ENCODE measurements at regions not wholly inside any gene's neighbourhood (a gene's known extent, or its start where the extent isn't known, plus 50 kb on each side); places are given as distances from the start of the nearest gene placed in this dataset.
"Not testable (repeated sequence)": the region's sequence is repeated elsewhere in the genome, so short reads cannot be mapped to it uniquely, and the experiment has no call there.

DNA sequence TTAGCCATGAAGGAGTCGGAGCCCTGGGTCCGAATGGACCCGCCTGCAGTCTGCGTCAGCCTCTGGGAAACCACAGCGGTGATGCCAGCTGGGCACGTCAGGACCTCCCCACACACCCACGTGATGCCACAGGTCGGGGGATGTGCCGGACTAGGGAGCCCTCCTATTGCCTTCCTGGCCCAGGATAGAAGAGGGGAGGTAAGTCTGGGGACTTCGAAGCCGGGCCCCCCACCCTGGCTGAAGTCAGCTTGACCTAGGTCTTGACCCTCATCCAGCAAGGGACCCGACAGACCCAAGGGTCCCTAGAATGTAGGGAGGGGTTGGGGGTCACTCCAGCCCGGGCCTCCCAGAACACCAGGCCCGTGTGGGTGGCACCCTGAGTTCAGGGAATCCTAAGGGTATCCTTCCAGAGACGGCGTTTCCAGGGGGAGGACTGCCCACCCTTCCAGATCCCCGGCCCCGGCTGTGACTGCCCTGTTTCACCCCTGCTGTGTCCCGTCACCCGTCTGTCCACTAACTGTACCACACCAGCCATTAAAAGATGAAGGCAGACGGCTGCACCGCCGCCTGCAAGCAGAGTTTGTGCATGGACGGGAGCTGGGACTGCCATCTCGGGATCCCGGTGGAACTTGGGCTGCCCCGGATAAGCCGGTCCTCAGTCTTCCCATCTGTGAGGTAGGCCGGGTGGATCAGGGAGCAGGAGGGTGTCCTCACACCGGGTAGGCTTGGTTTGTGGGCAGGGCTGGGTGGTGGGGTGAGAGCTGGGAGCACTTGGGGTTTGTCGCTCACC, 435.3 kb upstream of the ZNF722 start:
- TF ChIP-seq, protein P1, sequence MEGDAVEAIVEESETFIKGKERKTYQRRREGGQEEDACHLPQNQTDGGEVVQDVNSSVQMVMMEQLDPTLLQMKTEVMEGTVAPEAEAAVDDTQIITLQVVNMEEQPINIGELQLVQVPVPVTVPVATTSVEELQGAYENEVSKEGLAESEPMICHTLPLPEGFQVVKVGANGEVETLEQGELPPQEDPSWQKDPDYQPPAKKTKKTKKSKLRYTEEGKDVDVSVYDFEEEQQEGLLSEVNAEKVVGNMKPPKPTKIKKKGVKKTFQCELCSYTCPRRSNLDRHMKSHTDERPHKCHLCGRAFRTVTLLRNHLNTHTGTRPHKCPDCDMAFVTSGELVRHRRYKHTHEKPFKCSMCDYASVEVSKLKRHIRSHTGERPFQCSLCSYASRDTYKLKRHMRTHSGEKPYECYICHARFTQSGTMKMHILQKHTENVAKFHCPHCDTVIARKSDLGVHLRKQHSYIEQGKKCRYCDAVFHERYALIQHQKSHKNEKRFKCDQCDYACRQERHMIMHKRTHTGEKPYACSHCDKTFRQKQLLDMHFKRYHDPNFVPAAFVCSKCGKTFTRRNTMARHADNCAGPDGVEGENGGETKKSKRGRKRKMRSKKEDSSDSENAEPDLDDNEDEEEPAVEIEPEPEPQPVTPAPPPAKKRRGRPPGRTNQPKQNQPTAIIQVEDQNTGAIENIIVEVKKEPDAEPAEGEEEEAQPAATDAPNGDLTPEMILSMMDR (IDR thresholded peaks at IDR 0.05): not testable (repeated sequence)
- not testable (repeated sequence) for TF ChIP-seq POLR2A, EP300, POLR2AphosphoS5 (IDR thresholded peaks at IDR 0.05)
